NCI-H345 treated with DMSO at 0.1 percent for 48 hours (cell line): ENCODE measurements at regions not wholly inside any gene's neighbourhood (a gene's known extent, or its start where the extent isn't known, plus 50 kb on each side); places are given as distances from the start of the nearest gene placed in this dataset.

Experiments
- DNase-seq: peaks from one replicate; lab custom pipeline; 2025; ENCODE audit not compliant: unreplicated experiment; lab: John Stamatoyannopoulos, UW

DNA sequence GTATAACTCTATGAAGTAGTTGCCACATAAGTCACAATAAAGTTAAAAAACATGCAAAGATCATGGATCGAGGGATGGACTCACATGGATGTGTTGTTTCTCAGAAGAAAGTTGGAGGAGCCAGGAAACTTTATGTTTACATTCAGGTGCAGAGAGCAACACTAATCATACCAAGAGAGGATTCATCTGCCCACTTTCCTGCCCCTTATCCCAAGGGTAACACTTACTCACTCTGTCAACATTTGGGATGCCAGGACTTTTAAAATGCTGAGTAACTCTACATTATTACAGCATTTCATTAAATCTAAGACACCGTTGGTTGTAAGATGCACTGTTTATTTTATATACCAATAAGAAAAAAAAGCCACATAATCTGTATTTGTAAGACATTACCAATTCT is 170.4 kb downstream of the KCNE4 start:
- DNase-seq = no peak

DNA sequence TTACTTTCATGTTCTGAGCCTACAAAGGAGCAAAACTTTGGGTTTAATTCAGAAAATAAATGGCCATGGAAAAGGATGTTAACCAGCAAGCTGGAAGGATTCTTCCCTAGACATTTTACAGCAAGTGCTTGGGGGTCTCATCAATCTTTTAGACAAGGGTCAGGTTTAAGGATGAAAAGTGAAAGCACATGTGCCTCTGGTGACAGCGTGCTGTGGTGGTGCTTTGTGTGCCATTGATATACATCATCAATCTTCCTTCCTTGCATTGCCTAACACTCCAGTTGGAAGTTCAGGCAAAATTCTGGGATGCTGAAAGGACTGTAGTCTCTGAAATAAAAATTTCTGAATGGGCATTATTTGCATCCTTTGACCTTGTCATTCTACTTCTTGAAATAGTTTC is 171.2 kb downstream of the KCNE4 start:
- DNase-seq = no peak

DNA sequence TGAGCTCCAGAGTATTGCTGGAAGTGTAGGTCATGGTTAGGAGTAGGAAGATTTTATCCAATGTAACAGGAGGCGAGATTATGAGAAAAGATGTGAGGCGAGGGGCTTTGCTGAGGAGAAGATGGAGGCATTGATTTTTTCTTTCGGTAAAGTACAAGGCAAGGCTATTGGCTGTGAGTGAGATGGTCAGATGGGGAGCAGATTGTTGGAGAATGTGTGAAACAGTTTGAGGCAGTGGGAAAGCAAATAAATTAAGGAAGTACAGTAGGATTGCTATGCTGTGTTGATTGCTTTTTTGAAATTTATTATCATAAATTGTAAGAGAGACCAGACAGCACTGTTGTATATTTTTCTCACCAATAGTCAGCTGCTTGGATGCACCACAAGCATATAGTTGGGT is 173.3 kb downstream of the KCNE4 start:
- DNase-seq = no peak

DNA sequence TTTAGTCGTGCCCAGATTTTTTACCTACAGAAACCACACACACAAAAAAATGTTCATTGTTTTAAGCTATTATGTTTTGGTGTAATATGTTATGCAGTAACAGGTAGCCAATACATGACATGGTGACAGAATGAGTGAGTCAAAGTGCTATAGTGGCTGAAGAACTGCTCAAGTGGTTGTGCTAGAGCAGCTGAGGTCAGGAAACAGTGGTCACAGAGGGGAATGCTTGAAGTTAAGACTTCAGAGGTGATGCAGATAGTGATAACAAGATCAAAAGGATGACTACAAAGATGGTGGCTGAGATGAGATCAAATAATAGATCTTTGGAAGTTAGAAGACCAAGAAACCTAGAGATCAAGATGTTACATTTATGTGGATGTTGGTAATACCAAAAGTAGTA is 174.3 kb downstream of the KCNE4 start:
- DNase-seq = no peak

DNA sequence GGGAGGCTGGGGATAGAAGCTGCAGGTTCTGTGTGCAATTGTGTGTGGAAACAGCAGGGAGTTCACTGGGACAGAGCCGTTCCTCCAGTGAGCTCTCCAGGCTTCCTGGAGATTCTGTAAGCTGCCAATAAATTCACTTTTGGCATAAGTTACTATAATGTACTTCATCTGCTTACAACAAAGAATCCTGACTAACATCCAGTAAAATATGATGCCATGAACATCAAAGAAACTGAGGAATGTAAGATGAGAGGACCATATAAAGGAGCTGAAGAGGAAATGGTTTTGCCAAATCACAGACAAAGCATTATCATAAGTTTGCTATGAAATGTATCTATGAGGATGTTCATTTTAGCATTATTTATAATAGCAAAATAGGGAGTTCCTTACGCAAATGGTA is 175.3 kb downstream of the KCNE4 start:
- DNase-seq = no peak

DNA sequence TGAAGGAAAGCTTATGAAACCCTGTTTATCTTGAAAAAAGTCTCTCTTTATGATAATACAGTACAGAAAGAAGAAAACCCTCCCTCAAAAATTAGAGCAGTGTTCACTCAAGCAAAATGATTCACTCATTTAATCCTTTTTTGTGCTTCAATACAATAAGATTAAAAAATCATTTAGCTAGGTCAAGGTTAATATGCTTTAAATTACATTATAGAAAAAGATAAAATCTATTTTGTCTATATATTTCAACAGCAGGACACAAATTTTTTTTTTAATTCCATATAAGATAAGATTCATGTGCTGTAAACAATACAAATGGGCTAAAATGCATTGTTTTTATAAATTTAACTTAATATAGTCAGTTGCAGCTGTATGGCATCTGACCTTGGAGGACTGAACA is 176.9 kb downstream of the KCNE4 start:
- no peak for DNase-seq

DNA sequence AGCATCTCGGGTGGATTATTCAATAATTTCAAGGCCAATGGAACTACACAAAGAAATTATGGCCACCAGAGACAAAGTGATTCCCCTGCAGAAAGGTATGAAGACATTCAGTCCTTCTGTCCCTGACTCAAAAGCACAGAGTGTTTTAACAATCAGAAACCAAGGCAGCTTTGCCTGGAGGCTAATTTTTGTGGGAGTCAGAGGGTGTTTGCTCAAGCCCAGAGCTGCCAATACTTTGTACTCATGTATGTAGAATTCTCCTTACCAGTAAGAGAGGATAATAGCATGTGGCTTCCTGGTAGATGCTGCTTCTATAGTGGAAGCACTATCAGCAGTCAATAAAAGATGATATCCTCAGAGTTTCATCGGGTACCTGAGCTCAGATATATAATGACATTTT is 178.4 kb downstream of the KCNE4 start:
- no peak for DNase-seq

DNA sequence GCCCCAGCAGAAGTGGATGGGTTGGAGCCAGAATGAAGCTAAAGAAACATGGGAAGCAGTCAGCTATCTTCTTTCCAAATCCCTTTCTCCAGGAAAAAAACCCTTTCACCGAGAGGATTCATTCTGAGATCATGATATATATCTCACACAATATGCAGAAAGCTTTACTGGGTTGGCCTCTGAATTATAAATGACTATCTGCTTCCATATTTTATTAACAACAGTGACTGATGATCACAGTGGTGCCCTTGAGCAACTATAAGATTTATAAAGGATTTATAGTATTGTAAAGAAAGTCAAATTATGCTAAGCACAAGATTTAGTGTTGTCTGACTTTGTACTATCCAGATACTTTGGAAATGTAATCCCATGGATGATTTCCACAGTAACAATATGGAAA is 180.3 kb downstream of the KCNE4 start:
- no peak for DNase-seq

DNA sequence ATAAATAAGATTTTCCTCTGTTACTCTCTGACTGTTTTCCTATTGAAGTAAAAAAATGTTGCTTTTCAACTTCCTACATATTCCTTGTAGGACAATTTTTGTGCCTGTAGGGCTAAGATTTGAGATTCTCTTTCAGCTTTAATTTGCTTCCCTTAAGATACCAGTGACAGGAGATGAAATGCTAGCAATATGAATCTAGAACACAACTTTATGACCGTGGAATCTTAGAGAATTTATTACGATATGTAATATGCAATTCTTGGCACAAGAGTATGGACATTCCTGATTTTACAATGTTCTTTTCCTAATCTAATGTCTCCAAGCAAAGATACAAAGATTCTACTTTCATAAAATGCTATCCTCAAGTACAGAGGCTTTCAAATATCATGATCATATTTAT is 180.9 kb downstream of the KCNE4 start:
- DNase-seq = no peak

DNA sequence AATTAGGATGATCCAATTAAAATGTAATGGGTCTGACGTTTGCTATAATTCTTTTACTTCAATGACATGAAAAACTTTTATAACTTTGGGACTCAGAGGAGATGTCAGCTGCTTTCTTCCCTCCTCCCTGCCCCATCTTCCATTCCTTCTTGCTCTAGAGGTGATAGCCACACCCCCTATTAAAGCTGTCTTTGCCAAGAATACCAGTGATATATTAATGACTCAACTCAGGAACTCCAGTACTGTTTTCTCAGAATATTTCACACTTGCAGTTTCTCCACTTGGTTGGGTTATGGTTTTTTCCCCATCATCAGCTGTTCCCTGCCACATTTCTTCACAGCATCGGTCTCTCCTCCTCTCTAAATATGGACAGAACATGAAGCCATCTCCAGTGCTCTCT is 184.0 kb downstream of the KCNE4 start:
- no peak for DNase-seq

DNA sequence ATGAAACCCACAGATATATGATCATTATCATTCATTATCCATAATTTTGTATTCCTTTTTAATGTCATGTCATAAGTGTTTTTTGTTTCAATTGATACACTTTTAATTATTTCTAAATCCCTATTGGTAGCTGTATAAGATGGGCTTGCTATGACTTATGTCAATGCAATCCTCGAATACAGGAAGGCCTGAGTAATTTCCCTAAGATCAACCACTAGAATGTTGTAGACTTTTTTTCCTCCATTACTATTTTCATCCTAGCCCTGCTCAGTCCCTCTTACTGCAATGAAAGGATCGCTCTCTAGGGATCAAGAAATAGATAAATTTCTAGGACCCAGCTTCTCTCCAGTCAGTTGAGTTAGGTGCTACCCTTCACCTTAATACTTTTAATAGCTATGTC is 186.3 kb downstream of the KCNE4 start:
- no peak for DNase-seq

DNA sequence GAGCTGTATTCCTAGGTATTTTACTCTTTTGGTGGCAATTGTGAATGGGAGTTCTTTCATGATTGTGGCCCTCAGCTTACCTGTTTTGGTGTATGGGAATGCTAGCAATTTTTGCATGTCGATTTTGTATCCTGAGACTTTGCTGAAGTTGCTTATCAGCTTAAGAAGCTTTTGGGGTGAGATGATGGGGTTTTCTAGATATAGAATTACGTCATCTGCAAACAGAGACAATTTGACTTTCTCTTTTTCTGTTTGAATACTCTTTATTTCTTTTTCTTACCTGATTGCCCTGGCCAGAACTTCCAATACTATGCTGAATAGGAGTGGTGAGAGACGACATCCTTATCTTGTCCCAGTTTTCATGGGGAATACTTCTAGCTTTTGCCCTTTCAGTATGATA is 191.2 kb downstream of the KCNE4 start:
- no peak for DNase-seq

DNA sequence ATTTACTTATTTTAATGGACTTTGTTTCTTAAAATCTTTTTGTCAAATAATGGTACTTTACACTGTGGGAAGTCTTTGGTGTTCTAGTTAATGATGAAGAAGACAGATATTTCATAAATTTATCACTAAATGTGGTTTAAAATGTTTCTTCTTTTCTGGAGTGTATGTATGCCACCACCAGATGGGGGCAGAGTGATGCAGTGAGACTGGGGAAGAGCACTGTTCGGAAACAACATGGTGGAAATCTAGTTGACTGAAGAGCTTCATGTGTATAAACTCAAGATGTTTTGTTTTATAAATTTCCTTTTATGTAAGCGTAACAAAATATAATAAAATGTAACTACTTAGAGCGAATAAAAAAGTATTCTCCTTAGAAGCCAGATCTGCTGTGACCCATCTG is 195.1 kb downstream of the KCNE4 start:
- peak; percentile 7 for DNase-seq

DNA sequence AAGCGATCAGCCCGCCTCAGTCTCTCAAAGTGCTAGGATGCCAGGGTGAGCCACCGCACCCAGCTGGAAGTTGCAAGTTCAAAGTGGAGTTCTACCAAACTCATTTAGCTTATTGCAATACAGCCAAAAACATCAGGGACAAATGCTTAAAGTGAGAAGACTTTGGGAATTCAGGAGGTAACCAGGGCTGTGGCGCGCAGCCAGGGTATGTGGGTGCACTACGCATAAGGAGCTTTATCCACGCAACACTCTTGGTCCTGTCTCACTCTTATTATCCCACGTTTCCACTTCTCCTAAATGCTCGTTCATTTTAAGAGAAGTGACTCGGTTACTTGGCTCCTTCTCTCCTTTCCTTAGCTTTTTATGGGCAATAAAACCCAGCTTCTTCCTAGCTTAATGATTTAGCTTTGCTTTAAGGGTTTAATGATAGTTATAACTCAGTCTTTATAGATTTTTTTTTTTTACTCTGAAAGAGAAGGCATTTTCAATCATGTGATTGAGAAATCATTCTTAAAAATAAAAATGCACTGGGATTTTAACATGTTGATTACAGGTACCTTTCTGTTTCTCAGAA is 199.8 kb downstream of the KCNE4 start:
- no peak for DNase-seq

DNA sequence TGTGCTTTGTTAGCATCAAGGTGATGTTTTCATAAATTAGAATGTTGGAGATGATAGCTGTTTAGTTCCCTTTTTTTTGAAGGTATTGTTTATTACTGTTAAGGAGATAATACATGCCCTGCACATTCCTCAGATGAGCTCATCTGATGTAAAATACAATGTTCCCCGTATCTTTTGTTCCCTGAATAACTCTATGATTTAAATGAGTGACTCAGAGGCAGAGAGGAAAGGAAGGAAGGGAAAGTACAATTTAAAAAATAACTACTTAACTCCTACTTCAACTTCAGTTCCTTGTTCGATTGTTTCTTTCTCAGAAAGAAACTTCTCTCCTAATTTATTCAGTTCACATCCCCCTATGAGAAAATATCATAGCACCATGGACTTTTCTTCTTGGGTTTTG is 208.7 kb downstream of the KCNE4 start:
- DNase-seq = no peak

DNA sequence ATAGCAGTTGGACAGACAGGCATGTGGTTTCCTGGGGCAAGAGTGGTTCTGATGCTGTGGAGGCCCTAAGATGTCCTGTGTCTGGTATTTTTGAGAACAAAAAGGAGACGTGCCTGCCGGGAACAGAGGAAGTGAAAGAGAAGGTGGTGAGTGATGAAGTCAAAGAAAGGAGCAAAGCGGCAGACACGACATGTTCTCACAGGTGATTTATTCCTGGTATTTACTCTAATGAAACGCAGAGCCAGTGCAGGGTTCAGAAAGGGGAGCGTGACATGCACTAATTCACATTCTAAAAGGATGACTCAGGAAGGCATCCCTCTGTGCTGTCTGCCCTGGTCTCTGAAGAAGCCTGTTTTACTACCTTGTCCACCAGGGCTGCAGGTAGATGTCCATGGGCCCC is 211.0 kb downstream of the KCNE4 start:
- no peak for DNase-seq

DNA sequence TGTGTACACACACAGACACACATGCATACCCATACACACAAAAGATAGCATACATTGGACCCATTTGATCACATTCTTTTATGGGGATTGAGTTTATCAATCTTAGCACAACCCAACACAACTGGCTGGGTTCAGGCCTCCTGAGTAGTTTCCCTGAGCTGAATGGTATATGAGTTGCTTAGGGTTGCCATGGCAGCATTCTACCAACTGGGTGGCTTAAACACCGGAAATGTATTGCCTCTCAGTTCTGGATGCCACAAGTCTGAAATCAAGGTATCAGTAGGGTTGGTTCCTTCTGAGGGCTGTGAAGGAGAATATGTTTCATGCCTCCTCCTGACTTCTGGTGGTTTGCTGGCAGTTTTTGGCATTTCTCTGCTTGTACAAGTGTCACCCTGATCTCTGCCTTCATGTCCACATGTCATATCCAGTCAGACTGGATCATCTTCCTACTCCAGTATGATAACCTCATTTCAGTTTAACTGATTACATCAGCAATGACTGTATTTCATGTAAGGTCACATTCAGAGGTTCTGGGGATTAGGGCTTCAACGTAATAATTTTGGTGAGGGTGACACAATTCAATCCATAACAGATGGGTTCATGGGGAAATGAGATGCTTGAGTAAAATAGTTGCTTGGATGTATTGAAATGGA is 212.7 kb downstream of the KCNE4 start:
- DNase-seq = no peak

DNA sequence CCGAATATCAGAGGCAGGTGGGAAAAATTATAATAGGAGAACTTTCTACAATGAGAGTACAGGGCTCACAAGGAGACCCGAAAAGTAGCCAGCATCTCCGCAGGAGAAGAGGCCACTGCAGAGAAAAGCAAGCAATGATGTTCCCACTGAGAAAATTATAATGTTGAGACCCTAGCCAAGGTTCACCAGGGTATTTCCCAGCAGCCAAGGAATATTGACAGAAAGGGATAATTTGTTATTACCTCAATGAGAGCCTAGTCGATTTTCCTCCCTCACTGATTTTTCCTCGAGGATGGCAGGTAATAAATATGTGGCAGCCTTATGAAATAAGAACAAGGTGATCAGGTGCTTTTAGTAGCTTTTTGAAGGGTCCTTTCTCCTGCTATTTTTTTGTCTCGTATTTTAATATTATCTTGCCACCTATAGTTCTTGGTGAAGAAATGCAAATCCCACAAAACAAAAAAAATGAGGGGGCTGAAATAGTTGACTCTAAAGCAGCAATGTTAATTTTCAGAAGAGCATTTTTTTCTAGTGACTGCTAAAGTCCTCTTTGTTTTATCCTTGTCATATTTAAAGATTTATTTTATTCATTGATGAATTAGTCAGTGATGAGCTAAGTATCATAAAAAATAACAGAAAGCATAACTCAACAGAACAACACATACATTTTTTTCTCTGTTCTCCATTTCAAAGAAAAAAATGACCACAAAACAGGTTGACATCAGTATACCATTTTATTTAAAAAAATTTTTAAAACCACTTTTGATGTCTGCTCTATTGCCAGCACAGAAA is 215.4 kb downstream of the KCNE4 start:
- DNase-seq = no peak

DNA sequence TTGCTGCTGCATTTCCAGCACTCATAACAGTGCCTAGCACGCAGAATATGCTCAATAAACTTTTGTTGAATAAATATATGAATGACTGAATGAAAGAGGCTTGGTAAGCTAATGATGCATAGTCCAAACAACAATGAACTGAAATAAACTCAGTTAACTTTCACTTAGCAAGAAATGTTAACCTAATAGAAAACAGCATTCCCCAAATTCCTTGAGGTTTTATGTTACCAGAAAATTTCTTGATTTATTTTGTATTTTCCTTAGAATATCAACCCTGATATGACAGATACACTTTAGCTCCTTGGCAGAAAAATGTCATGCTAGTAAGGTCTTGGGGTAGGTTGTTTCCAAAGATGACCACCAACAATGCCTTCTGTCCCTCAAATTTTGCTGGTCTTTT is 217.4 kb downstream of the KCNE4 start:
- no peak for DNase-seq

DNA sequence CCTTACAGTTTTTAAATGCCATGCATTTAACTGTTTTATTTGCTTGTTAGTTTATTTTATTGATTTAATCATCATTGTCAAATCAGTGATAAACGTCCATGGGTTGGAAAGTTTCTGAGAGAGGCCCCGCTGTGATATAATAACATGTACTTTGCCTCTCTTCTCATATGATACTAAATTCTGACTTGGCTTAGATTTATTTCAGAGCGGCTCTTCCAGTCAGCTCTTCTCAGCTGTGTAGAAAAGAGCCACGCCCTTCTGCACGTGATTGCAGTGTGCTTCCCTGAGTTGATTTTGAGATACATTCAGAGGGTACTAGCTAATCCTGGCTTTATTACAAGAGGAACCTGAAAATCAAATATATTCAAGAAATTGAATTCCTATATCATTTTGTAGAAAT is 218.6 kb downstream of the KCNE4 start:
- DNase-seq = no peak

DNA sequence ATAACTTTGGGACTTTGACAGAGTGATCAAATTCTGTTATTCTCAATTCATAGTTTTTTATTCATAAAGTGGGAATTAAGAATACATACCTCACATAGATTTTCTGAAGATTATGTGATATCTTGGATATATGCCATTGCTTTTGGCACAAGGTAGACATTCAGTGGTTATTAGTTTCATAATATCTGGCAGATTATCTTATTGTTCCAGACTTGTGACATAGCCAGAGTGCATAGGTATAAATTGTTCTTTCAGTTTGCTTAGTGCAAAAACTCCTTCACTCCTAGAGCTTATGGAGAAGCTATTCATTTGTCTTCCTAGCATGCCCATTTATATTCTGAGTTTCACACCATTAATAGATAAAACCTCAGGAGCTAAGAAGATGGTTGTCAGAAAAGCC is 222.0 kb downstream of the KCNE4 start:
- DNase-seq = no peak

DNA sequence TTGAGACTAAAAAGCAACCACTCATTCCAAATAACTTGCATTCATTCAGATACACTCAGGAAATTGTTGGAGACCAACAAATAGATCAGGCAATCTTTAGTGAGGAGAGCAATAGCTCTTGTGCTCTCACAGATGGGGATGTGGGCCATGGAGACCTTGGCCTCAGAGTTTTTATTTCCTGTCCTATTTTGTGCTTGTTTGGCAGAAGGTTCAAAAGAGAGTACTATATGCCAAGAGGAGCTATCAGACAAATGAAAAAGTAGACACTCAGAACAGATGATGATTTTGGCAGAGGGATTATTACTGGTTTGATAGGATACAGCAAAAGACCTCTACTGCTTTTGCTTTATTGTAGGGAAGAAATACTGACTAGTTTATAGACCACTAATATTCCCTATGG is 230.2 kb downstream of the KCNE4 start:
- DNase-seq = no peak

DNA sequence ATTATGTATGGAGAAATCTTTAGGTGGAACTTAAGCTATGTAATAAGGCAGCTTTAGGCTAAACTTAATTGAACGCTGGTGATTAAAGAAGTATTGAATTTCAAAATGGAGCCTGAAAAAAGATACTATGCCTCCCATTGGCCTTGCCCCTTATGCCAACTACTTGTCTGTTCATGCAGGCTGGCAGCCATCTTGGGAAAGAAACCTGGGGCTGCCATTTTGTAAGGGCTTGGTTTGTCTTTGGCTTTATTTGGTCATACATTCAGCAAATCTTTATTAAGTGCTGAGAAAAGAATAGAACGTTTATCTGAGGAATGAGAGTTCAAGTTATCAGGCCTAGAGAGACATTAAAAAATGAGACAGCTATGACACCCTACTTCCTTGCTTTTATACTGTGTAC is 231.3 kb downstream of the KCNE4 start:
- DNase-seq = no peak
